Adrenal gland (tissue), 9 donors: ENCODE measurements at regions not wholly inside any gene's neighbourhood (a gene's known extent, or its start where the extent isn't known, plus 50 kb on each side); places are given as distances from the start of the nearest gene placed in this dataset.

ENCODE experiments used
- DNase-seq, 7 donors: peaks; one replicate each; pipeline ENCODE4 v3.0.0-alpha.2; 2019 to 2020
- H3K27ac ChIP-seq, 5 donors: fragments of 200-600 bp; sonication (generic) in 4 of 5; 1 replicate in 3 of 5; 2 replicates in 2 of 5; pipeline versions ENCODE4 v1.5.1 to v1.8.0; 2016 to 2020; ENCODE audit warnings: mild to moderate bottlenecking in 1 of 5
- H3K27me3 ChIP-seq: fragments of 200-600 bp; 2 replicates; pipeline ENCODE4 v1.8.0; 2021
- H3K36me3 ChIP-seq, 2 donors: fragments of 200-600 bp; replicated peaks in 1 of 2; 1 replicate in 1 of 2; 2 replicates in 1 of 2; pipeline versions ENCODE4 v1.5.1 to v1.8.0; 2018 to 2022
- H3K4me1 ChIP-seq, 2 donors: fragments of 200-600 bp; replicated peaks in 1 of 2; 1 replicate in 1 of 2; 2 replicates in 1 of 2; pipeline versions ENCODE4 v1.5.1 to v1.8.0; 2018 to 2021
- H3K4me3 ChIP-seq, 4 donors: fragments of 200-600 bp; sonication (generic) in 3 of 4; one replicate each; pipeline ENCODE4 v1.5.1; 2016 to 2018
- H3K9me3 ChIP-seq, 3 donors: fragments of 200-600 bp; sonication (generic) in 1 of 3; replicated peaks in 1 of 3; 1 replicate in 2 of 3; 2 replicates in 1 of 3; pipeline versions ENCODE4 v1.5.1 to v1.8.0; 2016 to 2021
- CTCF ChIP-seq, 6 experiments: fragments of 450-650 bp in 4 of 6; fragments of 200-600 bp in 2 of 6; sonication (generic) in 1 of 6; IDR thresholded peaks; 1 replicate in 5 of 6; 2 replicates in 1 of 6; pipeline versions ENCODE4 v1.5.1 to v1.8.0; 2016 to 2021; ENCODE audit warnings: antibody characterized with exemption in 6 of 6, mild to moderate bottlenecking in 2 of 6, moderate library complexity in 1 of 6
- POLR2A ChIP-seq, 2 donors: fragments of 450-650 bp; IDR thresholded peaks; one replicate each; pipeline ENCODE4 v1.6.1; 2017; ENCODE audit warnings: antibody characterized with exemption in 2 of 2, mild to moderate bottlenecking in 2 of 2, moderate library complexity in 1 of 2
- WGBS, 4 donors: extraction: QIAGEN DNeasy Blood & Tissue Kit in 2 of 4; methylation state at CpG; one replicate each; pipeline versions ENCODE4 v1.1.5 to v1.1.7; 2013 to 2017; 5-methylcytosine and 5-hydroxymethylcytosine counted together
- intact Hi-C, 2 donors: fragments of 100-400 bp; cut with DNase I; formaldehyde crosslinking; loops; one replicate each; pipeline versions ENCODE4 v1.14.1 to v1.15.0; 2022 to 2023
- donor health status: healthy with polysubstance abuse.
- donor health status: Bipolar disorder and iron deficiency.
- donor health status: DM: yes; HTN: yes; CAD: no.
- donor health status: DM: no; HTN: no; CAD: no.
- donor health status: DM: no; HTN: no; CAD: no.

DNA sequence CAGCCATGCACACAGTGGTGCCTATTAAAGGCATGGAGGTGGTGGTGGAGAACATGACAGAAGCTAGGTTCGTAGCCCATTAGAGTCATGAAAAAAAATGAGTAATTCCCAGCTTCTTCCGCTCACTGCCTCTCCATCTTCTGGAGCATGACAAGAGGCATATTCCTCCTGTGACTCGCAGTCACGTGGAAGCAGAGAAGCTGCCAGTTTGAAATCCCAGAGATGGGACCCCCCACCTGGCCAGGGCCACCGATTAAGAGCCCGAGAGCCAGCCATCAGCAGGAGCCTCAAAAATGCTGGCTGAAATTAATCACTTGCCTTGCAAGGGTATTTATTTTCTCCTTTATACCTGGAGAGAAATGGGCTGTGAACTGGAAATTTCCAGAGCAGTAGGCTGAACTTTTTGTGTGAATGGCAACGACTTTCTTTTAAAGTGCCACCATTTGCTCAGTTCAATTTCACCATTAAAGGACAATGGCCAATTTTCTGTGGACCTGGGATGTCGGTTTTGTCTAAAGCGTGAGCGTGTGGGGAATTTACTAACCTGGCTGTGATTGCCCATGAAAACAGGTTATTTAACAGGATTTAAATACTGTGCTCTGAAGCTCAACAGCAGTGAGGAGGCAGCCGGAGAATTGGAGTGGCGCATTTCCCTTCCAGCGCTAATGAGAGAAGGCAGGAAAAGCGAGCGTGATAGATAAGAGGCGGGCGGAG is 189.7 kb upstream of the SDK2 start:
- Histone ChIP-seq H3K4me1 (no peaks in the 10 kb centered on the region), H3K4me3 (no peak overlapping the region), H3K27ac (no peak overlapping the region), H3K9me3 (no peaks in the 10 kb centered on the region), H3K27me3 (no peaks in the 10 kb centered on the region), H3K36me3 (no peaks in the 10 kb centered on the region)
- DNase-seq, result no peak
- intact Hi-C loops, result no loop called here
- 54 to 62% (median 56%) methylated on average over 17 of the region's 17 CpGs for WGBS, 4 donors
- TF ChIP-seq CTCF (IDR thresholded peaks at IDR 0.05) (no peak), POLR2A (IDR thresholded peaks at IDR 0.05) (no peak)

DNA sequence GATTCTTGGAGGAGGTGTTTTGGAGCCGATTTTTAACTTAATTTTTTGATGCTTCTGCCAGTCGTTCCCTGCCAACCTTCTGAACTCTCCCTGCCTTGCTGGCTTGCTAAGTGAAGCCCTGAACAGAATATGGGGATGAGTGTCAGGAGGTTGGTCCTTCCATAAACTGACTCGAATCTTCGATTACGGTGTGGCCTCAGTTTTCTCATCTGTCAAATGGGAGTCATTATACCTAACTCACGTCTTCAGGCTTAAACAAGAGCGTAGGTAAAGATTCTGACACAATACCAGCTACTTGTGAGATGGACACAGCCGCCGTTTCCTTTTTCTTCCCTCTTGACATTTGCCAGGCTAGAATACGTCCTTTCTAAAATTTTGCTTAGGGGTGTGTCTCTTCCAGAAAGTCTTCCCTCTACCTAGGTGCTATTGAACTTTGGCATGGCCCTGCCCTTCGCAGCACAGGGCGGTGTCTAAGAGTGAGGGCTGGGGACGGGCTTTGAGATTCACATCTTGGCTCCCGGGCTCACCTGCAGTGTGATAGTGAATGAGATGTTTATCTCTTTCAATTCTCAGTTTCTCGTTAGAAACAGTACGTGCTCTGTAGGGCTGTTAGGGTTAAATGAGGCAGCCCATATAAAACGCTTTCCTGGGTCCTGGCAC is 190.6 kb upstream of the SDK2 start:
- Histone ChIP-seq H3K27ac (no peak overlapping the region), H3K9me3 (no peaks in the 10 kb centered on the region), H3K4me3 (no peak overlapping the region), H3K27me3 (no peaks in the 10 kb centered on the region), H3K4me1 (no peaks in the 10 kb centered on the region), H3K36me3 (no peaks in the 10 kb centered on the region)
- DNase-seq, result no peak
- 73 to 78% (median 76%) methylated on average over 17 of the region's 17 CpGs for WGBS, 4 donors
- intact Hi-C loops, result no loop called here
- TF ChIP-seq POLR2A (IDR thresholded peaks at IDR 0.05) (no peak), CTCF (IDR thresholded peaks at IDR 0.05) (no peak)

- Histone ChIP-seq H3K36me3 (no peaks in the 10 kb centered on the region), H3K4me1 (no peaks in the 10 kb centered on the region), H3K9me3 (no peaks in the 10 kb centered on the region), H3K27ac (no peak overlapping the region), H3K4me3 (no peak overlapping the region), H3K27me3 (no peaks in the 10 kb centered on the region)
- DNase-seq, result no peak
- intact Hi-C loops, result no loop called here
- no peak for TF ChIP-seq POLR2A (IDR thresholded peaks at IDR 0.05)
- TF ChIP-seq CTCF (IDR thresholded peaks at IDR 0.05), result no peak
- 33 to 39% (median 38%) methylated on average over 8 of the region's 8 CpGs for whole genome bisulfite sequencing, 4 donors
Observed at GRCh38 chr17:73835605-73836004, 191.4 kb upstream of the SDK2 start.

DNA sequence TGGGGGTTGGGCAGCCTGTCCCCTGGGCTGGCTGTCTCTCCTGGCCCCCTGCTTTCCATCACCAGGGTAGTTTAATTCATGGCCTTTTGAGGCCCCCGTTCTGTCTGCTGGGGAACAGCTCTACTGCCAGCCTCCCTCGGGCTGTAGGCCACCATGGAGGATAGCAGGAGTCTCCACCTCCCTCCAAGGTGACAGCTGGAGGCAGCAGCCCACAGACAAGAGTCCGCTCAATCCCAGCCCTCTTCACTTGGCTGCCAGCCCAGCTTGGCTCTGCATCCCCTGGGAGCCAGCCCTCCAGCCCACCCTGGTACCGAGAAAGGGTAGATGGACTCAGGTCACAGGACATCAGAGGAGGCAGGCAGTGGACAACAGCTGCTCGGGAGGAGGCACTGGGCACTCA is 194.6 kb upstream of the SDK2 start:
- intact Hi-C loops, result no loop called here

More for the DNA sequence above, 194.6 kb upstream of the SDK2 start:
- Histone ChIP-seq H3K9me3 (no peaks in the 10 kb centered on the region), H3K4me3 (no peak overlapping the region), H3K4me1 (no peaks in the 10 kb centered on the region), H3K27me3 (no peaks in the 10 kb centered on the region), H3K27ac (no peak overlapping the region), H3K36me3 (no peaks in the 10 kb centered on the region)
- 59 to 81% (median 80%) methylated on average over 4 to 5 of the region's 5 CpGs; no CpG with 5 or more reads in 1 of the 4 donors for WGBS, 4 donors
- no peak for TF ChIP-seq POLR2A (IDR thresholded peaks at IDR 0.05)
- no peak for TF ChIP-seq CTCF (IDR thresholded peaks at IDR 0.05)
- no peak for DNase-seq
